HepG2 (cell line): ENCODE measurements at regions not wholly inside any gene's neighbourhood (a gene's known extent, or its start where the extent isn't known, plus 50 kb on each side); places are given as distances from the start of the nearest gene placed in this dataset.

Source experiments
- ATM ChIP-seq: fragments of 450-650 bp; IDR thresholded peaks from 2 replicates; pipeline ENCODE4 v1.7.1; 2017; ENCODE audit warnings: mild to moderate bottlenecking, borderline replicate concordance
- CHD2 ChIP-seq: IDR thresholded peaks from 2 replicates; pipeline ENCODE4 v1.6.1; 2011; ENCODE audit warnings: low read depth, low read length, improper control_type of control experiment
- FOSL2 ChIP-seq: sonication (generic); formaldehyde crosslinking; IDR thresholded peaks from 2 replicates; pipeline ENCODE4 v1.4.0; 2020; ENCODE audit warnings: missing genetic modification reagents
- HDAC6 ChIP-seq: fragments of 200-600 bp; sonication (generic); IDR thresholded peaks from 2 replicates; pipeline ENCODE4 v1.7.0; 2017; ENCODE audit warnings: mild to moderate bottlenecking, antibody characterized with exemption, low read length, low read depth
- KDM5A ChIP-seq: fragments of 200-600 bp; sonication (generic); IDR thresholded peaks from 2 replicates; pipeline ENCODE4 v1.7.0; 2018; ENCODE audit warnings: antibody characterized with exemption, mild to moderate bottlenecking, low read length, borderline replicate concordance
- MIXL1 ChIP-seq: IDR thresholded peaks from 2 replicates; pipeline ENCODE4 v1.6.1; 2016
- NCOA1 ChIP-seq: sonication (generic); formaldehyde crosslinking; IDR thresholded peaks from 2 replicates; pipeline ENCODE4 v1.9.0; 2021; ENCODE audit warnings: missing genetic modification reagents
- NPAS2 ChIP-seq: sonication (generic); formaldehyde crosslinking; IDR thresholded peaks from 2 replicates; pipeline ENCODE4 v1.8.0; 2022; ENCODE audit warnings: mild to moderate bottlenecking, missing genetic modification reagents, borderline replicate concordance
- RBM39 ChIP-seq: fragments of 200-400 bp; formaldehyde crosslinking; IDR thresholded peaks from one replicate; pipeline ENCODE4 v1.6.1; 2018; ENCODE audit warnings: antibody characterized with exemption, mild to moderate bottlenecking, low read depth, low read length; ENCODE audit not compliant: poor library complexity, severe bottlenecking
- RCOR2 ChIP-seq: IDR thresholded peaks from 2 replicates; pipeline ENCODE4 v1.6.1; 2016; ENCODE audit warnings: missing biosample characterization, missing genetic modification reagents
- ZMYM4 ChIP-seq: sonication (generic); formaldehyde crosslinking; IDR thresholded peaks from 2 replicates; pipeline ENCODE4 v1.8.1; 2023; ENCODE audit warnings: mild to moderate bottlenecking, missing genetic modification reagents
- ZNF292 ChIP-seq: sonication (generic); formaldehyde crosslinking; IDR thresholded peaks from 2 replicates; pipeline ENCODE4 v1.8.1; 2022; ENCODE audit warnings: mild to moderate bottlenecking, low read depth, missing genetic modification reagents, borderline replicate concordance
- ZNF644 ChIP-seq: IDR thresholded peaks from 2 replicates; pipeline ENCODE4 v1.6.1; 2016; ENCODE audit warnings: low read depth
- ZNF724P ChIP-seq: sonication (generic); formaldehyde crosslinking; IDR thresholded peaks from 2 replicates; pipeline ENCODE4 v1.8.0; 2022; ENCODE audit warnings: missing genetic modification reagents, borderline replicate concordance
- ZNF773 ChIP-seq: sonication (generic); formaldehyde crosslinking; IDR thresholded peaks from 2 replicates; pipeline ENCODE4 v1.4.0; 2020; ENCODE audit warnings: missing genetic modification reagents, borderline replicate concordance
- TF ChIP-seq, protein P1 (sequence below): IDR thresholded peaks from 2 replicates; pipeline ENCODE4 v1.6.1; 2012; ENCODE audit warnings: low read length, improper control_type of control experiment
- TF ChIP-seq, protein P2 (sequence below): sonication (generic); formaldehyde crosslinking; IDR thresholded peaks from 2 replicates; pipeline ENCODE4 v1.5.1; 2020; ENCODE audit warnings: mild to moderate bottlenecking, missing genetic modification reagents, moderate library complexity
- TF ChIP-seq, protein P3 (sequence below): sonication (generic); formaldehyde crosslinking; IDR thresholded peaks from 2 replicates; pipeline ENCODE4 v1.8.1; 2023; ENCODE audit warnings: mild to moderate bottlenecking, missing genetic modification reagents
- TF ChIP-seq, protein P4 (sequence below): sonication (generic); formaldehyde crosslinking; conservative IDR thresholded peaks from 2 replicates; pipeline ENCODE4 v1.4.0; 2020; ENCODE audit warnings: mild to moderate bottlenecking, missing genetic modification reagents, moderate library complexity

DNA sequence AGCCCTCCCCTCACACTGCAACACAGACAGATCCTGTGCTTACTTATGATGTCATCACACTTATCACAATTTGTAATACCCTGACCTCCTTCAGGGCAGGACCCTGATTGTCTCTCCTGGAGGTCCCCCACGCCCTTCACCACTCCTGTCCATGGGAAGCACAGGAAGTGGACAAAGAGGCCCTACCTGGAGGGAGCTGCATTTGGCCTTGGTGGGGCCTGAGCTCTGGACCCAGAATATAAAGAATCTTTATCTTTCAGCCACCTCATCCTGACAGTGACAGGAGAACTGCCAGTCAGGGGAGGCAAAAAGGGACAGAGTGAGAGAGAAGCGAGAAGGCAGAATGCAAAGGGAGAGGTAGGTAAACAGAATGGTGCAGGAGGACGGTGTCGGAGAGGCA is 303.4 kb upstream of the N4BP1 start (continued):
- TF ChIP-seq, protein P1, sequence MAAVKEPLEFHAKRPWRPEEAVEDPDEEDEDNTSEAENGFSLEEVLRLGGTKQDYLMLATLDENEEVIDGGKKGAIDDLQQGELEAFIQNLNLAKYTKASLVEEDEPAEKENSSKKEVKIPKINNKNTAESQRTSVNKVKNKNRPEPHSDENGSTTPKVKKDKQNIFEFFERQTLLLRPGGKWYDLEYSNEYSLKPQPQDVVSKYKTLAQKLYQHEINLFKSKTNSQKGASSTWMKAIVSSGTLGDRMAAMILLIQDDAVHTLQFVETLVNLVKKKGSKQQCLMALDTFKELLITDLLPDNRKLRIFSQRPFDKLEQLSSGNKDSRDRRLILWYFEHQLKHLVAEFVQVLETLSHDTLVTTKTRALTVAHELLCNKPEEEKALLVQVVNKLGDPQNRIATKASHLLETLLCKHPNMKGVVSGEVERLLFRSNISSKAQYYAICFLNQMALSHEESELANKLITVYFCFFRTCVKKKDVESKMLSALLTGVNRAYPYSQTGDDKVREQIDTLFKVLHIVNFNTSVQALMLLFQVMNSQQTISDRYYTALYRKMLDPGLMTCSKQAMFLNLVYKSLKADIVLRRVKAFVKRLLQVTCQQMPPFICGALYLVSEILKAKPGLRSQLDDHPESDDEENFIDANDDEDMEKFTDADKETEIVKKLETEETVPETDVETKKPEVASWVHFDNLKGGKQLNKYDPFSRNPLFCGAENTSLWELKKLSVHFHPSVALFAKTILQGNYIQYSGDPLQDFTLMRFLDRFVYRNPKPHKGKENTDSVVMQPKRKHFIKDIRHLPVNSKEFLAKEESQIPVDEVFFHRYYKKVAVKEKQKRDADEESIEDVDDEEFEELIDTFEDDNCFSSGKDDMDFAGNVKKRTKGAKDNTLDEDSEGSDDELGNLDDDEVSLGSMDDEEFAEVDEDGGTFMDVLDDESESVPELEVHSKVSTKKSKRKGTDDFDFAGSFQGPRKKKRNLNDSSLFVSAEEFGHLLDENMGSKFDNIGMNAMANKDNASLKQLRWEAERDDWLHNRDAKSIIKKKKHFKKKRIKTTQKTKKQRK, result no peak
- TF ChIP-seq, protein P2, sequence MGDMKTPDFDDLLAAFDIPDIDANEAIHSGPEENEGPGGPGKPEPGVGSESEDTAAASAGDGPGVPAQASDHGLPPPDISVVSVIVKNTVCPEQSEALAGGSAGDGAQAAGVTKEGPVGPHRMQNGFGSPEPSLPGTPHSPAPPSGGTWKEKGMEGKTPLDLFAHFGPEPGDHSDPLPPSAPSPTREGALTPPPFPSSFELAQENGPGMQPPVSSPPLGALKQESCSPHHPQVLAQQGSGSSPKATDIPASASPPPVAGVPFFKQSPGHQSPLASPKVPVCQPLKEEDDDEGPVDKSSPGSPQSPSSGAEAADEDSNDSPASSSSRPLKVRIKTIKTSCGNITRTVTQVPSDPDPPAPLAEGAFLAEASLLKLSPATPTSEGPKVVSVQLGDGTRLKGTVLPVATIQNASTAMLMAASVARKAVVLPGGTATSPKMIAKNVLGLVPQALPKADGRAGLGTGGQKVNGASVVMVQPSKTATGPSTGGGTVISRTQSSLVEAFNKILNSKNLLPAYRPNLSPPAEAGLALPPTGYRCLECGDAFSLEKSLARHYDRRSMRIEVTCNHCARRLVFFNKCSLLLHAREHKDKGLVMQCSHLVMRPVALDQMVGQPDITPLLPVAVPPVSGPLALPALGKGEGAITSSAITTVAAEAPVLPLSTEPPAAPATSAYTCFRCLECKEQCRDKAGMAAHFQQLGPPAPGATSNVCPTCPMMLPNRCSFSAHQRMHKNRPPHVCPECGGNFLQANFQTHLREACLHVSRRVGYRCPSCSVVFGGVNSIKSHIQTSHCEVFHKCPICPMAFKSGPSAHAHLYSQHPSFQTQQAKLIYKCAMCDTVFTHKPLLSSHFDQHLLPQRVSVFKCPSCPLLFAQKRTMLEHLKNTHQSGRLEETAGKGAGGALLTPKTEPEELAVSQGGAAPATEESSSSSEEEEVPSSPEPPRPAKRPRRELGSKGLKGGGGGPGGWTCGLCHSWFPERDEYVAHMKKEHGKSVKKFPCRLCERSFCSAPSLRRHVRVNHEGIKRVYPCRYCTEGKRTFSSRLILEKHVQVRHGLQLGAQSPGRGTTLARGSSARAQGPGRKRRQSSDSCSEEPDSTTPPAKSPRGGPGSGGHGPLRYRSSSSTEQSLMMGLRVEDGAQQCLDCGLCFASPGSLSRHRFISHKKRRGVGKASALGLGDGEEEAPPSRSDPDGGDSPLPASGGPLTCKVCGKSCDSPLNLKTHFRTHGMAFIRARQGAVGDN (CRISPR knock-in tag), result no peak
- TF ChIP-seq CHD2, result no peak
- TF ChIP-seq KDM5A, result no peak
- no peak for TF ChIP-seq ZNF724P (CRISPR knock-in tag)
- no peak for TF ChIP-seq RCOR2
- no peak for TF ChIP-seq NPAS2
- TF ChIP-seq ZMYM4 (CRISPR knock-in tag), result no peak
- TF ChIP-seq NCOA1 (CRISPR knock-in tag), result no peak
- TF ChIP-seq HDAC6, result no peak
- no peak for TF ChIP-seq ZNF773 (CRISPR knock-in tag)
- TF ChIP-seq ZNF644 (CRISPR knock-in tag), result 0 out of 2 replicates have a peak, but pooled peaks have one; percentile 35
- no peak for TF ChIP-seq FOSL2 (CRISPR knock-in tag)
- TF ChIP-seq MIXL1 (CRISPR knock-in tag), result no peak
- TF ChIP-seq RBM39, result no peak
- TF ChIP-seq ATM, result no peak
- TF ChIP-seq, protein P3, sequence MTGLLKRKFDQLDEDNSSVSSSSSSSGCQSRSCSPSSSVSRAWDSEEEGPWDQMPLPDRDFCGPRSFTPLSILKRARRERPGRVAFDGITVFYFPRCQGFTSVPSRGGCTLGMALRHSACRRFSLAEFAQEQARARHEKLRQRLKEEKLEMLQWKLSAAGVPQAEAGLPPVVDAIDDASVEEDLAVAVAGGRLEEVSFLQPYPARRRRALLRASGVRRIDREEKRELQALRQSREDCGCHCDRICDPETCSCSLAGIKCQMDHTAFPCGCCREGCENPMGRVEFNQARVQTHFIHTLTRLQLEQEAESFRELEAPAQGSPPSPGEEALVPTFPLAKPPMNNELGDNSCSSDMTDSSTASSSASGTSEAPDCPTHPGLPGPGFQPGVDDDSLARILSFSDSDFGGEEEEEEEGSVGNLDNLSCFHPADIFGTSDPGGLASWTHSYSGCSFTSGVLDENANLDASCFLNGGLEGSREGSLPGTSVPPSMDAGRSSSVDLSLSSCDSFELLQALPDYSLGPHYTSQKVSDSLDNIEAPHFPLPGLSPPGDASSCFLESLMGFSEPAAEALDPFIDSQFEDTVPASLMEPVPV (CRISPR knock-in tag), result no peak
- TF ChIP-seq, protein P4, sequence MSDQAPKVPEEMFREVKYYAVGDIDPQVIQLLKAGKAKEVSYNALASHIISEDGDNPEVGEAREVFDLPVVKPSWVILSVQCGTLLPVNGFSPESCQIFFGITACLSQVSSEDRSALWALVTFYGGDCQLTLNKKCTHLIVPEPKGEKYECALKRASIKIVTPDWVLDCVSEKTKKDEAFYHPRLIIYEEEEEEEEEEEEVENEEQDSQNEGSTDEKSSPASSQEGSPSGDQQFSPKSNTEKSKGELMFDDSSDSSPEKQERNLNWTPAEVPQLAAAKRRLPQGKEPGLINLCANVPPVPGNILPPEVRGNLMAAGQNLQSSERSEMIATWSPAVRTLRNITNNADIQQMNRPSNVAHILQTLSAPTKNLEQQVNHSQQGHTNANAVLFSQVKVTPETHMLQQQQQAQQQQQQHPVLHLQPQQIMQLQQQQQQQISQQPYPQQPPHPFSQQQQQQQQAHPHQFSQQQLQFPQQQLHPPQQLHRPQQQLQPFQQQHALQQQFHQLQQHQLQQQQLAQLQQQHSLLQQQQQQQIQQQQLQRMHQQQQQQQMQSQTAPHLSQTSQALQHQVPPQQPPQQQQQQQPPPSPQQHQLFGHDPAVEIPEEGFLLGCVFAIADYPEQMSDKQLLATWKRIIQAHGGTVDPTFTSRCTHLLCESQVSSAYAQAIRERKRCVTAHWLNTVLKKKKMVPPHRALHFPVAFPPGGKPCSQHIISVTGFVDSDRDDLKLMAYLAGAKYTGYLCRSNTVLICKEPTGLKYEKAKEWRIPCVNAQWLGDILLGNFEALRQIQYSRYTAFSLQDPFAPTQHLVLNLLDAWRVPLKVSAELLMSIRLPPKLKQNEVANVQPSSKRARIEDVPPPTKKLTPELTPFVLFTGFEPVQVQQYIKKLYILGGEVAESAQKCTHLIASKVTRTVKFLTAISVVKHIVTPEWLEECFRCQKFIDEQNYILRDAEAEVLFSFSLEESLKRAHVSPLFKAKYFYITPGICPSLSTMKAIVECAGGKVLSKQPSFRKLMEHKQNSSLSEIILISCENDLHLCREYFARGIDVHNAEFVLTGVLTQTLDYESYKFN, result peak; percentile 73
- peak; percentile 78; the same call in 1 of the 2 replicates for TF ChIP-seq ZNF292 (CRISPR knock-in tag)
